KMS-11 (cell line): ENCODE measurements at regions not wholly inside any gene's neighbourhood (a gene's known extent, or its start where the extent isn't known, plus 50 kb on each side); places are given as distances from the start of the nearest gene placed in this dataset.

Source experiments
- H2AFZ ChIP-seq: fragments of 200-600 bp; sonication (generic); 2 replicates; pipeline ENCODE4 v1.6.1; 2016; ENCODE audit warnings: antibody characterized with exemption, mixed run types, low read depth
- H3K27ac ChIP-seq: fragments of 200-600 bp; sonication (generic); 2 replicates; pipeline ENCODE4 v1.6.1; 2016; ENCODE audit warnings: mild to moderate bottlenecking, mixed run types
- H3K27me3 ChIP-seq: fragments of 200-600 bp; sonication (generic); 2 replicates; pipeline ENCODE4 v1.6.1; 2017; ENCODE audit warnings: mild to moderate bottlenecking, low read depth, mixed run types, moderate library complexity; ENCODE audit not compliant: insufficient read depth
- H3K36me3 ChIP-seq: fragments of 200-600 bp; sonication (generic); 2 replicates; pipeline ENCODE4 v1.6.1; 2017; ENCODE audit warnings: mild to moderate bottlenecking, mixed run types; ENCODE audit not compliant: insufficient read depth
- H3K4me1 ChIP-seq: fragments of 200-600 bp; sonication (generic); 2 replicates; pipeline ENCODE4 v1.6.1; 2016; ENCODE audit warnings: mild to moderate bottlenecking, low read depth, mixed run types; ENCODE audit not compliant: poor library complexity, severe bottlenecking
- H3K4me2 ChIP-seq: fragments of 200-600 bp; sonication (generic); 2 replicates; pipeline ENCODE4 v1.7.0; 2016; ENCODE audit warnings: mild to moderate bottlenecking, mixed run types
- H3K4me3 ChIP-seq: fragments of 200-600 bp; sonication (generic); IDR thresholded peaks from 2 replicates; pipeline ENCODE4 v1.6.1; 2017; ENCODE audit warnings: low read depth, low read length, mixed read lengths; ENCODE audit not compliant: insufficient read depth
- H3K79me2 ChIP-seq: fragments of 200-600 bp; sonication (generic); 2 replicates; pipeline ENCODE4 v1.6.1; 2016; ENCODE audit warnings: low read depth, mixed run types; ENCODE audit not compliant: insufficient read depth
- H3K9ac ChIP-seq: fragments of 200-600 bp; sonication (generic); 2 replicates; pipeline ENCODE4 v1.6.1; 2016; ENCODE audit warnings: mild to moderate bottlenecking, mixed run types
- H4K20me1 ChIP-seq: fragments of 200-600 bp; sonication (generic); 2 replicates; pipeline ENCODE4 v1.6.1; 2016; ENCODE audit warnings: mild to moderate bottlenecking, mixed run types; ENCODE audit not compliant: insufficient read depth
- TF ChIP-seq, protein P1 (sequence below): fragments of 200-600 bp; sonication (generic); conservative IDR thresholded peaks from 2 replicates; pipeline ENCODE4 v1.6.1; 2017; ENCODE audit warnings: low read depth, mild to moderate bottlenecking, antibody characterized with exemption, low read length, moderate library complexity, mixed read lengths

- H3K4me1 ChIP-seq = no peaks in the 10 kb centered on the region
- no peak overlapping the region for H3K4me3 ChIP-seq
- H3K9ac ChIP-seq = no peak overlapping the region
- no peaks in the 10 kb centered on the region for H3K36me3 ChIP-seq
- H3K27me3 ChIP-seq = no peaks in the 10 kb centered on the region
- no peak overlapping the region for H3K4me2 ChIP-seq
- H3K79me2 ChIP-seq = no peaks in the 10 kb centered on the region
- H3K27ac ChIP-seq = no peak overlapping the region
- H2AFZ ChIP-seq = no peak overlapping the region
- TF ChIP-seq, protein P1, sequence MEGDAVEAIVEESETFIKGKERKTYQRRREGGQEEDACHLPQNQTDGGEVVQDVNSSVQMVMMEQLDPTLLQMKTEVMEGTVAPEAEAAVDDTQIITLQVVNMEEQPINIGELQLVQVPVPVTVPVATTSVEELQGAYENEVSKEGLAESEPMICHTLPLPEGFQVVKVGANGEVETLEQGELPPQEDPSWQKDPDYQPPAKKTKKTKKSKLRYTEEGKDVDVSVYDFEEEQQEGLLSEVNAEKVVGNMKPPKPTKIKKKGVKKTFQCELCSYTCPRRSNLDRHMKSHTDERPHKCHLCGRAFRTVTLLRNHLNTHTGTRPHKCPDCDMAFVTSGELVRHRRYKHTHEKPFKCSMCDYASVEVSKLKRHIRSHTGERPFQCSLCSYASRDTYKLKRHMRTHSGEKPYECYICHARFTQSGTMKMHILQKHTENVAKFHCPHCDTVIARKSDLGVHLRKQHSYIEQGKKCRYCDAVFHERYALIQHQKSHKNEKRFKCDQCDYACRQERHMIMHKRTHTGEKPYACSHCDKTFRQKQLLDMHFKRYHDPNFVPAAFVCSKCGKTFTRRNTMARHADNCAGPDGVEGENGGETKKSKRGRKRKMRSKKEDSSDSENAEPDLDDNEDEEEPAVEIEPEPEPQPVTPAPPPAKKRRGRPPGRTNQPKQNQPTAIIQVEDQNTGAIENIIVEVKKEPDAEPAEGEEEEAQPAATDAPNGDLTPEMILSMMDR = no peak
- H4K20me1 ChIP-seq = no peaks in the 10 kb centered on the region
These were observed 540.0 kb downstream of the OMA1 start for GRCh38 chr1:58006421-58007046.

DNA sequence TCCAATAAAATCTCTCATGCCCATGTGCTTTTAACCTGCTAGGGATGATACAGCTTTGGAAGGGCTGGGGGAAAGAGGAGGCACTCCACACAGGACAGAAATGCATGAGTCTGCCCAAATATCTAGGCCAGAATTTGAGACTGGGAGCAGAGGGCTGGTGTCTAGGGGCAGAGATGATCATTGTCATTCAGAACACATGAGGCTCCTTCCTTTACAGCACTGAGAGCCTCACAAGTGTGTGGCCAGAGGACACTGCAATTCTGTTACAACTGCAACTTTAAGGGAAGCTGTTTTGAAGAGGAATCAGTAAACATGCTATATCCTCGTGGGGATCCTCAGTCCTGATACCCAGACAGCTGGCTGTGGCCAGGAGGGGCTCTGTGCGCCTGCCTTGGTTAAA is 541.3 kb downstream of the OMA1 start:
- no peak overlapping the region for H3K4me3 ChIP-seq
- TF ChIP-seq, protein P1 = no peak
- no peak overlapping the region for H2AFZ ChIP-seq
- H3K4me1 ChIP-seq = no peaks in the 10 kb centered on the region
- H4K20me1 ChIP-seq = no peaks in the 10 kb centered on the region
- H3K9ac ChIP-seq = no peak overlapping the region
- H3K27ac ChIP-seq = no peak overlapping the region
- no peak overlapping the region for H3K4me2 ChIP-seq
- no peaks in the 10 kb centered on the region for H3K36me3 ChIP-seq
- no peaks in the 10 kb centered on the region for H3K27me3 ChIP-seq
- no peaks in the 10 kb centered on the region for H3K79me2 ChIP-seq

- Histone ChIP-seq H4K20me1 (no peaks in the 10 kb centered on the region), H2AFZ (no peak overlapping the region), H3K4me1 (no peaks in the 10 kb centered on the region), H3K79me2 (no peaks in the 10 kb centered on the region), H3K4me2 (no peak overlapping the region), H3K4me3 (no peak overlapping the region), H3K27ac (no peak overlapping the region), H3K9ac (no peak overlapping the region), H3K27me3 (no peaks in the 10 kb centered on the region), H3K36me3 (no peaks in the 10 kb centered on the region)
- TF ChIP-seq, protein P1 = no peak
These were observed 542.5 kb downstream of the OMA1 start for GRCh38 chr1:58003988-58004387.

DNA sequence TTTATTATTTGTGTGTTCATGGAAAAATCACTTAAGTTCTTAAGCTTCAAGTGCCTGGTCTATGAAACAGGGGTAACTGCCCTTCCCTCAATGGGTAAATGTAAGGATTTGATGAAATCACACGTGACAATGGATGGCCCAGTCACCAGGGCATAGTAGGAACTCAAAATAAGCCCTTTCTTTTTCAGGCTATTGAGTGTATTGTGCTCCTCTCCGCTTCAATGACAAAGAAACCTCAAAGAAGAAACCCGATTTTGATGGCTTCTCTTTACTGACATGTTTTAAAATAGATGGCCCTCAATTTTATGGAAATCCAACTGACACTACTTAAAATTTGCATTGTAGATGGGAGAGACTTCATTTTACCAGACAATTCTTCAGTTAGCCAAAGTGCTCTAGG is 543.5 kb downstream of the OMA1 start:
- Histone ChIP-seq H3K4me3 (no peak overlapping the region), H3K9ac (no peak overlapping the region), H4K20me1 (no peaks in the 10 kb centered on the region), H2AFZ (no peak overlapping the region), H3K4me1 (no peaks in the 10 kb centered on the region), H3K27me3 (no peaks in the 10 kb centered on the region), H3K79me2 (no peaks in the 10 kb centered on the region), H3K36me3 (no peaks in the 10 kb centered on the region), H3K4me2 (no peak overlapping the region), H3K27ac (no peak overlapping the region)
- TF ChIP-seq, protein P1 = no peak
